ENCODE measurements at regions not wholly inside any gene's neighbourhood (a gene's known extent, or its start where the extent isn't known, plus 50 kb on each side); places are given as distances from the start of the nearest gene placed in this dataset.

DNA sequence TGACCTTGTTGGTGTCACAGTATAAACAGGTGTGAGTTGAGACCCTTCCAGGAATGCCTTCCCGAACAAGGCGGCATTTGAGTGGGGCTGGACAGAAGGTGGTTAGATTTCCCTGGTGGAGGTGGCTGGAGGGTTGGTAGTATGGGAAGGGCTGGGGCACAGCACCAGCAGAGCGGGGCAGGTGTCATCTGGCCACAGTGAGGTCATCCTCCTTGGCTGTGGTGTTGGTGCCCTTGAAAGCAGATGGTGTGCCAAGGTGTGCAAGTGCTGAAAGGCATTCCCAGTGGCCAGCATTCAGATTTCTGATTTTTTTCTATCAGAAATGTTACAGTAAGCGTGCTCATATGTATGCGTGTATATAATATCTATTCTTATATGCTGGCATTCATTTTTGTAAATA is 126.6 kb downstream of the LAT start:
- TF ChIP-seq, protein P1, sequence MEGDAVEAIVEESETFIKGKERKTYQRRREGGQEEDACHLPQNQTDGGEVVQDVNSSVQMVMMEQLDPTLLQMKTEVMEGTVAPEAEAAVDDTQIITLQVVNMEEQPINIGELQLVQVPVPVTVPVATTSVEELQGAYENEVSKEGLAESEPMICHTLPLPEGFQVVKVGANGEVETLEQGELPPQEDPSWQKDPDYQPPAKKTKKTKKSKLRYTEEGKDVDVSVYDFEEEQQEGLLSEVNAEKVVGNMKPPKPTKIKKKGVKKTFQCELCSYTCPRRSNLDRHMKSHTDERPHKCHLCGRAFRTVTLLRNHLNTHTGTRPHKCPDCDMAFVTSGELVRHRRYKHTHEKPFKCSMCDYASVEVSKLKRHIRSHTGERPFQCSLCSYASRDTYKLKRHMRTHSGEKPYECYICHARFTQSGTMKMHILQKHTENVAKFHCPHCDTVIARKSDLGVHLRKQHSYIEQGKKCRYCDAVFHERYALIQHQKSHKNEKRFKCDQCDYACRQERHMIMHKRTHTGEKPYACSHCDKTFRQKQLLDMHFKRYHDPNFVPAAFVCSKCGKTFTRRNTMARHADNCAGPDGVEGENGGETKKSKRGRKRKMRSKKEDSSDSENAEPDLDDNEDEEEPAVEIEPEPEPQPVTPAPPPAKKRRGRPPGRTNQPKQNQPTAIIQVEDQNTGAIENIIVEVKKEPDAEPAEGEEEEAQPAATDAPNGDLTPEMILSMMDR (IDR thresholded peaks at IDR 0.05) = no peak

DNA sequence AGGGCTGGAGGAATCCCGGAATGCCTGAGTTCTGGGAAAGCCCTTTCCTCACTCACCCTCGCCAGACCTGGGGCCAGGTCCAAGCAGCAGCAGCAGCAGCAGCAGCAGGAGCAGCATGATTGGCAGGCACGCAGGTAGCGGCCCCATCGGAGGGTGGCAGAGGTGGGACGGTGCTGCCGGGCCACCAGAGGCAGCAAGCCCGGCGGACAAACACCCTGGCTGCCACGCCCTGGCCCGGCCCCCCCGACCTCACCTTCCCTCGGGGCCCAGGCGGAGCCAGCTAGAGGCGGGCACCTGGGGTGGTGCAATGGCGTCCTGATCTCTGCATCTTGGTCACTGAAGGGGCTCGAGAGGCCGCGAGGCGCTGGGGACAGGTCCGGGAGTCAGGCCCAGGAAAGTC is 122.4 kb downstream of the LAT start:
- TF ChIP-seq, protein P1 (IDR thresholded peaks at IDR 0.05) = no peak

DNA sequence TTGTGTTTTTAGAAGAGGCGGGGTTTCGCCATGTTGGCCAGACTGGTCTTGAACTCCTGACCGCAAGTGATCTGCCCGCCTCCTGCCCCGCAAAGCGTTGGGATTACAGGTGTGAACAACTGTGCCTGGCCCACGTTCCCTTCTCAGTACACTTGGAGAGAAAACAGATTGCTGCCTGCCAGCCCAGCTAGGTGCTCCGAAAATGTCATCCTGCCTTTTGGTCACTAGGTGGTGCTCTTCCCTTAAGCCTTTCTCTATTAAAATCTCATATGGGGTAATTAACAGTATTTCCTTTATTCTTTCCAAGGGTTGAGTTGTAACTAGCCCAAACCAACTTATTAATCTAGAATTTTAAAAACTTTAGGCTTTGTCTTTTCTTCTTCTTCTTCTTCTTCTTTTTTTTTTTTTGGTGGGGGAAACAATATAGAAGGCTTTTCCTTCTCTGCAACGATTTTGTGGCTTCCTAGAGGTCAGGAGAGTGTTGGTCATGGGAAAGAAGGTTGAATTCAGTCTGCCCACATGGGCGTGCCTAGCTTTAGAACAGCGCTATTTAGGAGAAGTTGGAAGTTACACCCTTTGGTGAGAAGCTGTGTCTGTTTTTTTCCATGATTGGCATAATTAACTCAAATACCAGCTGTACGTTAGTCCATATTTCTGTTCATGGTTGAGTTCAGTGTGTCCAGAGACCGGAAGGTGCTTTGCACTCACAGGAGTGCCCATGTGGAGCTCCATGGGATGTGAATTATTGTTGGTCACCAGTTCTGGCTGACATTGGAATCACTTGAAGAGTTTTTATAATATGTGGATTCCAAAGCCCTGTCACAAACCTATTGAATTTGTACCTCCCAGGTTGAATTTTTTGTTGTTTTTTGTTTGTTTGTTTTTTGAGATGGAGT is 110.1 kb downstream of the LAT start:
- TF ChIP-seq, protein P1 (IDR thresholded peaks at IDR 0.05) = peak; percentile 33; the same call in 1 of the 2 replicates
